ENCODE measurements at regions not wholly inside any gene's neighbourhood (a gene's known extent, or its start where the extent isn't known, plus 50 kb on each side); places are given as distances from the start of the nearest gene placed in this dataset.

DNA sequence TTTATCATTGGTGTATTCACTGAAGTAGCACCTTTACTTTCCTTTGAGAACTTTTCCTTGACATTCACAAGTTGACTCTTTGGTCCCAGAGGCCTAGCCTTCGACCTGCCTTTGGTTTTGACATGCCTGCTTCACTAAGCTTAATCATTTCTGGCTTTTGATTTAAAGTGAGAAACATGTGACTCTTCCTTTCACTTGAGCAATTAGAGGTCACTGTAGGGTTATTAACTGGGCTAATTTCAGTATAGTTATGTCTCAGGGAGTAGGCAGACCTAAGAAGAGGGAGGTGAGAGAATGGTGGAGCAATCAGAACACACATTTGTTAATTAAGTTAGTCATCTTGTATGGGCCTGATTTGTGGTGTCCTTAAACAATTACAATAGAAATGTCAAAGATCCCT lies 1040.7 kb upstream of the SLC39A10 start:
- no peak for TF ChIP-seq TEAD4 (IDR thresholded peaks at IDR 0.05; ENCODE audit: borderline replicate concordance, insufficient read depth)
- TF ChIP-seq, protein P1, sequence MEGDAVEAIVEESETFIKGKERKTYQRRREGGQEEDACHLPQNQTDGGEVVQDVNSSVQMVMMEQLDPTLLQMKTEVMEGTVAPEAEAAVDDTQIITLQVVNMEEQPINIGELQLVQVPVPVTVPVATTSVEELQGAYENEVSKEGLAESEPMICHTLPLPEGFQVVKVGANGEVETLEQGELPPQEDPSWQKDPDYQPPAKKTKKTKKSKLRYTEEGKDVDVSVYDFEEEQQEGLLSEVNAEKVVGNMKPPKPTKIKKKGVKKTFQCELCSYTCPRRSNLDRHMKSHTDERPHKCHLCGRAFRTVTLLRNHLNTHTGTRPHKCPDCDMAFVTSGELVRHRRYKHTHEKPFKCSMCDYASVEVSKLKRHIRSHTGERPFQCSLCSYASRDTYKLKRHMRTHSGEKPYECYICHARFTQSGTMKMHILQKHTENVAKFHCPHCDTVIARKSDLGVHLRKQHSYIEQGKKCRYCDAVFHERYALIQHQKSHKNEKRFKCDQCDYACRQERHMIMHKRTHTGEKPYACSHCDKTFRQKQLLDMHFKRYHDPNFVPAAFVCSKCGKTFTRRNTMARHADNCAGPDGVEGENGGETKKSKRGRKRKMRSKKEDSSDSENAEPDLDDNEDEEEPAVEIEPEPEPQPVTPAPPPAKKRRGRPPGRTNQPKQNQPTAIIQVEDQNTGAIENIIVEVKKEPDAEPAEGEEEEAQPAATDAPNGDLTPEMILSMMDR (IDR thresholded peaks at IDR 0.05): no peak
- TF ChIP-seq REST (IDR thresholded peaks at IDR 0.05; ENCODE audit: low read depth, low read length): no peak
- no peak for TF ChIP-seq SIN3A (IDR thresholded peaks at IDR 0.05; ENCODE audit: borderline replicate concordance, low read depth, low read length)
- TF ChIP-seq RFX5 (IDR thresholded peaks at IDR 0.05; ENCODE audit: low read length): no peak
- TF ChIP-seq PBX3 (IDR thresholded peaks at IDR 0.05): no peak
- no peak for TF ChIP-seq EP300 (IDR thresholded peaks at IDR 0.05; ENCODE audit: borderline replicate concordance in 1 of 2, low read depth in 1 of 2, low read length in 1 of 2)
- TF ChIP-seq TCF12 (IDR thresholded peaks at IDR 0.05): no peak
- no peak for TF ChIP-seq POLR2AphosphoS5 (IDR thresholded peaks at IDR 0.05; ENCODE audit: low read depth, low read length)
- no peak for TF ChIP-seq FOXM1 (IDR thresholded peaks at IDR 0.05; ENCODE audit: low read depth)
